HG03097 (cell line): ENCODE measurements at regions not wholly inside any gene's neighbourhood (a gene's known extent, or its start where the extent isn't known, plus 50 kb on each side); places are given as distances from the start of the nearest gene placed in this dataset.
A peak's percentile ranks its signal among the peaks of the same experiment; 100 is the strongest.

ENCODE experiments used
- ATAC-seq: cut with Tn5 transposase; IDR thresholded peaks from one replicate; pipeline ENCODE4 v1.9.1; 2021; ENCODE audit not compliant: unreplicated experiment, low FRiP score

DNA sequence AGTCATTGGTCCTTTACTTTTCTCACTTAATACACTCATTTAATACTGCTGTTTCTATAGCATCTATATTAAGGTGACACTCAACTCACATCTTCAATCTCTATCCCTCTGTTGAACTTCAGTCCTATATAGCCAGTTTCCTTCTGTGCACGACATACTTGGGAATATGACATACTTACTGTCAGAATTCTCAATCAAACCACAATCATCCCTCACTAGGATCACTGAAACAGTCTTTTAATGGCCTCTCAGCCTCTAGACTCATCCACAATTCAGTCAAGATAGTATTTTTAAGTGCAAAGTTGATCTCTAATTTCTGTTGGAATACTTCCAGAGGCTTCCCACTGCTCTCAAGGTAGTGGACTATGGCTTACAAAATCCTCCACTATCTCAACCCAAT is 251.0 kb upstream of the MEF2C start:
- ATAC-seq = no peak

- ATAC-seq = no peak
These were observed 250.1 kb upstream of the MEF2C start for GRCh38 chr5:89133129-89133528.

DNA sequence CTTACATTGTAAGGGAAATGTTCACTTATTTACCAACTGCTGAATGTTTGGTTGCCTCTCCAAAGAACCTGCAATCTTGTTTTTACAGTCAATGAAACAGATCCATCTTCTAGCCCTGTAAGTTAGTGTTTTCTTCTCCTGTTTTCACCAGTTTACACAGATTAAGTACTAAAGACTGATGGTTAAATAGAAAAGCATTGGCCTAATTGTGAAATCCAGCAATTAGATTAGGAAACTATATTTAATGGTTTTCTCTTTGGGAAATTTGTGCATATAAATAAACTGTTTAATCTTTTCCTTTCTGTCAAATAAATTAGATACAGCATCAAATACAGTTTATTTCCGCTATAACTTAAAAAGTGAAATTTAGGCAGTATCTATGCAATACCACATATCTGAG is 247.9 kb upstream of the MEF2C start:
- ATAC-seq = no peak

GRCh38 chr5:89129941-89130340 is 247.0 kb upstream of the MEF2C start:
- ATAC-seq = no peak

DNA sequence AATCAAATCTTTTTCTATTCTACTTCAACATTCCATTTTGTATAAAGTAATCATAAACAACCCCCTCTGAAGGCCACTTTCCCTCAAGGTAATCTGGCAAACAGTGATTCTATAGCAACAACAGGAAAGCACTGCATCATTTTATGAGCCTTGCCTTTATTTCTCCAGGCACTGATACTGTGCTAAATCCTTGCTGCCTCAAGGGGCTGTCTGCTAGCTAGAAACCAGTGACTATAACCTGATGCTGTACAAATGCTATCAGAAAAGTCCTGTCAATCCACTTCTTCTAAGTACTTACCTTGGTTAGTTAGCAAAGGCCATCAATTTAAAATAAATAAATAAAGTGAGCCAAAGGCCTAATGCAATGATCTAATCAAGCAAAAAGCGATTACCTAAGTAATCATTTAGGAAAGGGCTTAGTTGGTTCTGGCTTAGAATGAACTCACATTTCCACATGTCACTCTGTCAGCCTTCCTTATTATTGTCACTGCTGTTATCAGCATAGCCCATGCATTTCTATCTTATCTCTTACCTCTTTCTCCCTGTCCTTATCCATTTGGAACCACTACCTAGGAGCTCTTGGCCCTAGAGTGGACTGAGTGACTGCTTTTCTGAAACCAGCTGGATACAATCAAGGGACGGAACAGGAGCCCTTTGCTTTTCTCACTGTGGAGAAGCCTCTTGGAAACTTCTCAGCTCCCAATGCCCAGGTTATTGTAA is 246.1 kb upstream of the MEF2C start:
- no peak for ATAC-seq

DNA sequence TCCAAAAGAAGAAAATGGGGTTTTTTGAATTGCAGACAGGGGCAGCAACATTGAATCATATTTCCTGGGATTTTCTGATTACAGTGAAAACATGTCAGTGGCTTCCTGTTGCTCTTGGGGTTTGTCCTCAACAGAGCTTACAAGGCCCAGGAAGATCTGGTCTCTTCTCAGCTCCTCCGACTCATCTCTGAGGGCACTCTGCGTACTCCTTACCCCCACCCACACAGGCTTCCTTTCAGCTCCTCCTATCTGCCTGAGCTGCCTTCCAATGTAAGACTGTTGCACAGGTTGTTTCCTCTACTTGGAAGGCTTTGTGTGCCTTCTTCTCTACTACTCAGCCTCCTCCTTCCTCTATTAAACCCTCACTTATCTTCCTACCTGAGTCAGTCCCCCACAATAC is 245.1 kb upstream of the MEF2C start:
- no peak for ATAC-seq

- ATAC-seq = no peak
These were observed 244.2 kb upstream of the MEF2C start for GRCh38 chr5:89127191-89127590.

DNA sequence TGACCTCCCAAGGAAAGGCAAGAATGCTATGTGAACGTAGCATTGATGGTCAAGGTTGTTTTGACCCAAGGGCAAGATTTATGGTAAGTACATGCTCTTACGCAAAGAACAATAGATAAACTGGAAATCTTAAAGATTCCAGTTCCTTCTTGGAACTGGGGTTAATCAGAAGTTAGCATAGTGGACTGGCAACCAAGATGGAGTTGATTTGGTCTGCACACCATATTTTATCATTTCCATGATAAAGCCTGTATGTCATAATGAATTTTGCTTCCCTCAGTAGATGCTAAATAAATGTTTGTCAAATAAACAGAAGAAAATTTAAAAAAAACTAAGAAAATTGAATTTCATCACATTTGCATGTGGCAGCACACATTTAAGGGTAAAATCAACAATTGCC is 242.4 kb upstream of the MEF2C start:
- no peak for ATAC-seq

DNA sequence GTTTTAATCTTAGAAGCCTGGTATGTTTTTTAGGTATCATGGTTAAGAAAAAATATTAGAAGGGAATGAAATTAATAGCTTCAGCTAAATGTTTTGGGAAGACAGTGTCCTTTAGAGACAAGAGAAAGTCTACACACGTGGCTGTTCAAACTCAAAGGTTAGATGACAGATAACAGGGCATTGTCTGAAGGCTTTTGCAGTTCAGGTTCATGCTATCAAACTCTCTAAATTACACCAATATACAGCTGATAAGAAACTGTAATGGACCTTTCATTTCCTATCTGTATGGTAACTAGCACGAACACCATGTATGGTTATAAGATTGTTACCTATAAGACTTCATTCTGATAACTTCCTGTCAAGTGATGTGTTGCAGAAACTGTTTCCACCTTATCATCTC is 240.6 kb upstream of the MEF2C start:
- ATAC-seq = no peak

DNA sequence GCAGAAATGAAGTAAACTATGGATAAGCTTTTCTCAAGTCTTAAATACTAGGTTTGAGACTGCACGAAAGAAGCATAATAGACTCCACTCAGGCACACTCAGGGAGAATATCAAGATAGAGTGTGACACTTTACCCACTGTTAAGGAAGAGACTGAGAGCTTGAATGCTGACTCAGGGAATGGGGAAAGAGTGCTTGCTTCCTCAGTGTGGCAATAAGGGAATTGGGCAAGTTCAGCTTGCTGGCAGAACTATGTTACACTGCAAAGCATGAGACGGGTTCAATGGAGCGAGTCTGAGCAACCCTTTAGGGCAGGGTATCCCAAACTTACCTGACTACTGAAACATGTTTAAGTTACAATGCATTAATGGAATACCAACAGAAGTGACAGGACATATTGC is 237.7 kb upstream of the MEF2C start:
- ATAC-seq = no peak

DNA sequence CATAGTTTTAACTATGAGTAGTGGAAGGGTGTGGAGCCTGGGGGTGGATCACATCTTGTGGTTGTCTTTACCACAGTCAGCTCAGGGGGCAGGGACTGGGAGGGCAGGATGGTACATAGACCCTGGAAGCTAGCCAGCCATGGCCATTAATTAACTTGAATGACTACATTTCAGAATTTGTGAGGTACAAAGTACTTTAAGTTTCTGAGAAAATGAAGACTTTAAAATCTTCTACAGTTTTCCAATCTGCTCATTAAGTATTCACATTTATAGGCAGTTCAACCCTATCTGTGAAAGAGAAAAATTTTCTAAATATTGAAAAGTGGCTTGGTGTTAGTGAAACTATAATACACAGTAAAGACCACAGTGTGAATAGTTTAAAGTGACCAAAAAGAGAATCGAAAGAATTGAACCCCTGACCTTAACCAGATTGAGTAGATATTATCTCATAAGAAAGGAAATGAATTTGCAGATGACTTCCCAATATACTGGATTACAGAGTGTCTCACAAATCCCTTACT is 234.2 kb upstream of the MEF2C start:
- ATAC-seq = peak; percentile 93

DNA sequence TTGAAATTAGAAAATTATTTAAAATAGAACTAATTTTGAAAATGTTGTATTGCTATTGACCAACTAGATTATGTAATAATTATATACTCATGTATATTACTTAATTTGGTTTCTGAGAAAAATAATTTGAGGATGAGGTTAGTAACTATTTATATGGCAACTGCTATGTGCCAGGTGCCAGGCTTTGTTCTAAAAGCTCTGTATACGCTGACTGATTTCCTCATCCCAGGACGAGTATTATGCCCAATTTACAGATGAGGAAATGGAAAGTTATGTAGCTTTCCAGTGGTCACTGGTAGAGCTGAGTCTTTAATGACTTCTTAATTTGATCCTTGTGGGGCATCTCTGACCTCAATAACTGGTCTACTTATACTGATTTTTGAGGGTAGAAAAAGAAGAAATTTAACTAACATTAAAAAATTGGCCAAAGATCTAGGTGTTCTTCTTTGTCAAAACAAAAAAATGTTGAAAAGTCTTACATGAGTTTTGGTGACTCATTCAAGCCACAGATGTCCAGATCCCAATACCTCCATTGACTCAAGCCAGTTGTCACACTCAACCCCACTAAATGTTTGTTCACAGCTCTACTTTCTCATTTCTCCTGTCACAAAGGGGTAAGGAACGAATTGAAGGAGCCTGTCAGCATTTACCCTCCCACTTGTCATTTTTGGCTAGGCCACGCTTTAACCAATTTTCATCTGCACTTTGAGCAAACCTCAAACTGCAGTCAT is 228.1 kb upstream of the MEF2C start:
- ATAC-seq = no peak

DNA sequence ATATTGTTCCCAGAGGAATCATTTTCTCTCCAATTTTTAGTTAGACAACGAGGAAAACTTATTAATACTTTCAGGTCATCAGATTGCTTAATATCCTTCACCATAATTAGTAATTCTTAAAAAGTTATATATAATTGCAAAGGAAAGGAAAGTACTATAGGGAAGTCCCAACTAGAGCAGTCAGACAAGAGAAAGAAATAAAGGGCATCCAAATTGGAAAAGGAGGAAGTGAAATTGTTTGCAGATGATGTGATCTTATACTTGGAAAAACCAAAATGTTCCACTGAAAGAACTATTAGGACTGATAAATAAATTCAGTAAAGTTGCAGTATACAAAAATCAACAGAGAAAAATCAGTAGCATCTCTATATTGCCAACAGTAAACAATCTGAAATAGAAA is 223.5 kb upstream of the MEF2C start:
- no peak for ATAC-seq

- ATAC-seq = no peak
These were observed 222.9 kb upstream of the MEF2C start for GRCh38 chr5:89105836-89106235.

- ATAC-seq = no peak
These were observed 222.2 kb upstream of the MEF2C start for GRCh38 chr5:89105171-89105695.

- ATAC-seq = no peak
These were observed 215.3 kb upstream of the MEF2C start for GRCh38 chr5:89098199-89098756.

- no peak for ATAC-seq
These were observed 214.1 kb upstream of the MEF2C start for GRCh38 chr5:89097103-89097502.

DNA sequence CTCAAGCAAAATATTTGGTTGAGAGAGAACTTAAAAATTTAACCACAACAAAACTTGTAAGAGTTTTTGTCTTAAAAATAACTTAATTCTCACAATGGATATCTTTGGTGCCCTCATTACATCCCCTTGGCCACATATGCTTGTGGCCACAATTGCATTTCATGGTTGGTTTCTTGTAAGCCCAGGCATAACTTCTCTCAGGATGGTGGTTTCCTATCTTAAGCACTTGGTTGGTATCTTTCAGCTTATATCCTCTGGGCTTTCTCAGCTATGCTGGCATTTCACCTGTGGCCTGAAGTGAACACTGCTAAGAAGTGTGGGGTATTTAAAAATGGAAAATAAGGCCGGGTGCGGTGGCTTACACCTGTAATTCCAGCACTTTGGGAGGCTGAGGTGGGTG is 212.4 kb upstream of the MEF2C start:
- ATAC-seq = no peak

DNA sequence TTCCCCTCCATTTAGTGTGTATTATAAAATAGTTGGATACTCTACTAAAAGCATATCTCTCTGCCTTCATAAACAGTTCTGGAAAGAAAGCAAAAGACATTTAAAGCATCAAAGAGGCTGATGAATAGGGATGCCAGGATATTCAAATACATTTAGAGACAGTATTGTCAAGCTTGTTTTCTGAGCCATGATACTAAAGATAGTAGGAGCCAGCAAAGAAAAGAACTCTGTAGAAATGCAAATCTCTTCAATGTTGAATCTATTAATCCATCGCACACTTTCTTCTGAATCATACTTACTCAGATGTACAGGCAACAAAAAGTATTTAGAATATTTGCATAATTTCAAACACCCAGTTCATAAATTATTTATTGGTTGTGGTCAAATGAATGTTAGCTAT is 207.1 kb upstream of the MEF2C start:
- ATAC-seq = no peak

GRCh38 chr5:89087551-89088318 is 204.8 kb upstream of the MEF2C start:
- ATAC-seq = no peak

DNA sequence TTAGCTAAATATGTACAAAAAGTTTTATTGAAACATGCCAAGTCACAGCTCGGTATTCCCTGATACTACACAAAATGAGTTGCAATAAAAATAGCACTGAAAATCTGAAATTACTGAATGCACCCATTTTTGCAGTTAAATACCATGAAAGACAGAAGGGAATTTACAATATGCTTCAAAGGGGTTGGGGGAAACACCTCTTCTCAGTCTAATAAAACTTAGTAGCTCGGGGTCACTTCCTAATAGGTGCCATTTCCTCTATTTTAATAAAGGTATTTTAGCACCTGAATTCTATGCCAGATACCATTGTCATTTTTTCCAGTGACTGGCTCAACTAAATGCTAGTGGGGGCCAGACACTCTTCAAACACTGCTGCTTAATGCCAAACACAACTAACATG is 204.1 kb upstream of the MEF2C start:
- no peak for ATAC-seq
